ENCODE measurements at regions not wholly inside any gene's neighbourhood (a gene's known extent, or its start where the extent isn't known, plus 50 kb on each side); places are given as distances from the start of the nearest gene placed in this dataset.

DNA sequence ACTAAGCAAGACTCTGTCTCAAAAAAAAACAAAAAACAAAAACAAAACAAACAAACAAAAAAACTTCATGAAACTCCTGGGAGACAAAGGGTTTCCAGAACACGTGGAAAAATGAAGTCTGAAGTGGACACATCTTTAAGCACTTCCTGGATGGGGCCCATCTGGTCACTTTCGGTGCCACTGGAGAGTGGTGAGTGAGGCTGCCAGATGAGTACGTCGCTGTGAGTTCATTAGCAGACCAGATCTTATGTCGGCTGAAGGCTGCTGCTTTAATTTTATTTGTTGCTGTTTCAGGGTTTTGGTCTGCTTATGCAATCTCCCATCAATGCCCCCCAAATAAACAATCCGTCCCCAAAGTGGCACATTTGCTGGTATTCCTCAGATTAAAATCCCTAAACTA is 64.4 kb downstream of the NPTX2 start:
- TF ChIP-seq REST (IDR thresholded peaks at IDR 0.05) (no peak), TAF1 (conservative IDR thresholded peaks at IDR 0.05) (no peak), CTCF (IDR thresholded peaks at IDR 0.05; ENCODE audit: low read depth, low read length, missing input control) (no peak), JUND (IDR thresholded peaks at IDR 0.05) (no peak), RAD21 (IDR thresholded peaks at IDR 0.05) (no peak)

Data from liver (tissue), 3 donors.